DMS 273 (cell line): ENCODE measurements at regions not wholly inside any gene's neighbourhood (a gene's known extent, or its start where the extent isn't known, plus 50 kb on each side); places are given as distances from the start of the nearest gene placed in this dataset.

Experiments used
- DNase-seq: peaks from one replicate; lab custom pipeline; 2025; ENCODE audit not compliant: unreplicated experiment; lab: John Stamatoyannopoulos, UW

DNA sequence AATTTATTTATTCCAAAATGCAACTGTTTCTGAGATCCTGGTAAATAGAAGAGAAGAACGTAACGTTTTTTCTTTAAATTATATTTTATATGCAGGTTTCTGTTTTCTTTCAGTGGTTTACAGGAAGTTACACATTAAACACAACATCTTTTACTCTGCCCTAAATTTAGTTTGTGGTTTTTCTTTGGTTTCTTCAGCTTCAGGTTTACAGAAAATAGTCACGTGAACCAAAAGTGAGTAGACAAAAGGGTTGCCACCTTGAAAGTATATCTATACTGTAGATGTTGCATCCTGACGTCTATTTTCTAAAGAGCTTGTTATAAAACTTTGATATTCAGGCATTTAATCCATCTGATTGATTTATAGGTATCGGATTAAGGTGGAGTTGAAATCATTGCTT lies 1236.6 kb downstream of the MAT2B start:
- no peak for DNase-seq

DNA sequence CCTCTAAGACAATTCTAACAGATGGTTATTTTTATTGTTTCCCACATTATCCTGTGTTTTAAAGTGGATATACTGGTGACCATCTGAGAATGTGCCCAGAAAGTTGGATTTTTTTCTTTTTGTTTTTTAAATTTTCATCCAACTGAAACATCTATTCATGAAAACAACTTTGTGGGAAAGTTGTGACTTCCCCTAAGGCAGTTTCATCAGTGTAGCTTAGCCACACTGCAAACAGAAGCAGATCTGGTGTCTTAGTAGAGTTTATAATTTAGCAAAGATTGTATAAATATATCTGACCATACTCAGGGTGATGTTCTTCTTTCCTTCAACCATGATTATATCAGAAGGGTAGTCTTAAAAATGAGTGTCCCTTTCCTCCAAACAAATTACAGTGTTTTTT lies 1241.3 kb downstream of the MAT2B start:
- DNase-seq: no peak

DNA sequence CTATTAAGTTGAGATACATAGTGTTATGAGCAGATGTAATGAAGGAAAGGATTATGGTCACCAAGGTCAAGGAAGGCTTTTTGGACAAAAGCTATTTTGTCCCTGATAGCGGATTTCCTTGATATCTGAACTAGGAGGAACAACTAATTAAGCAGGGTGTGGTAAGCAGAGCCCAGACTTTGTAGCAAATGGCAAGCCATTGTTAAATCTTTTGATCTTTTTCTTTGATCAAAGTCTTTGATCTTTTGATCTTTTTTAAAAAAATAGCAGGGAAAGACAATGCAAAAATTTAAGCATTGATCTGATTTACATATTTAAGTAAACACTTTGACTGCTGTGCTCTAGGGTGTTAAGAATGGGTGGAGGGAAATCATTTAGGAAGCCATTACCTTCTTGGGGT lies 1242.0 kb downstream of the MAT2B start:
- no peak for DNase-seq

DNA sequence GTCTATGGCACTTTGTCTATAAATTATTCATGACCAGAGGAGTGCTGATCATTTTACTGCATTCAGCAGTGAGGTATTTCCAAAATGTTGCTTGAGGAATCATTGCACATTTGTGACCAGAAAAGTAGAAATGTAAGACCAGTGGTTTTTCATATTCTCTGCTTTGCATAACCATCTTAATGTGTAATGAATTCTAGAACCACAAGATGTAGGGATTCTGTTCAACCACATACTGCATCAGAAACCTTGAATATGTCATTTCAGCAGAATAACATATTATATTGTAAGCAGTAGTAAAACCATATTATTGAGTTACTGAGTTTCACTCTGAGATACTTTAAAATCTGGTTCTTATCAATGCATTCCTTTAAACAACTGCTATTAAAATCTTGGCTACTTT lies 1243.4 kb downstream of the MAT2B start:
- DNase-seq: no peak

DNA sequence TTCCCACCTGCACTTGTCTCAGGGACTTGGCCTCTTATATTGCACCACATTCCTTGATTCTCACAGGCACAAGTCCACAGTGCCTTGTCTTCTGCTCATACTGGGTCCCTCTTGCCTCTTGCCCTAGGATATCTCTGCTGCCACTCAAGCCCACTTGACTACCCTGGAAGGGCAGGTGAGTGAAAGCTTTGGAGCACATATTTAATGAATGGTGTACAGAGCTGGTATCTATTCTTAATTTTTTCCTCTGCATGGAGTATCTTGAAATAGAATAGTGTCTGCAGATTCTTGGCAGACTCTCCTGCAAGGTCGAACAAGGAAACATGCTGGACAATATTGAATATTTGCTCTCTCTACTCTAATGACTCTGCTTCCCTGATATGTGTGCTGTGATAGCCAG lies 1248.0 kb downstream of the MAT2B start:
- no peak for DNase-seq

DNA sequence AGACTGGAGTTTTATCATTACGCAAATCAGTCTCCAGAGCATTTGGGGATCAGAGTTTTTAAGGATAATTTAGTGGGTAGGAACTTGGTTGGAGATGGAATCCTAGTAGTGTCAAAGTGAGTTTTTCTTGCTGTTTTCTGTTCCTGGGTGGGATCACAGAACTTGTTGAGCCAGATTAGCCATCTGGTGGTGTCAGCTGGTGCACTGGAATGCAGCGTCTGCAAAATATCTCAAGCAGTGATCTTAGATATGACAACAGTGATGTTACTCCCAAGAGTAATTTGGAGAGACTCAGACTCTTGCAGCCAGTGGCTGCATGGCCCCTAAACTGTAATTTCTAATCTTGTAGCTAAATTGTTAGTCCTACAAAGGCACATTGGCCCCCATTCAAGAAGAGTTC lies 1257.8 kb downstream of the MAT2B start:
- DNase-seq: peak; percentile 36

DNA sequence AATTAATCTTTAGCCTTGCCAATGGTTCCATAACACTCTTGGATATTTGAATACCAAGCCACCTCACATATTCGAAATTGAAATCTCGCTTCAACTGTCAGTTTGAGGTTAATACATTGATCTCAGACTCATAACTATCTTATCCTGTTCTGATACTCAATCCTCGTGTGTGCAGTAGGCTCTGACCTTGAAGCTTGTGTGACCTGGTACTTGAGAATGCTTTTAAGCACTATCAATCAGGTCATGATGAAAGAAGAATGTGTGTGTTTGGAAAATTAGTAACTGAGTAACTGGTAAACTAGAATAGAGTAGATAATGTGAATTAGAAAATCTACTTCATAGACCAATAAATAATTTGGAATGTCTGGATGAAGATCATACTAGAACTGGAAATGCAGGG lies 1266.7 kb downstream of the MAT2B start:
- no peak for DNase-seq

DNA sequence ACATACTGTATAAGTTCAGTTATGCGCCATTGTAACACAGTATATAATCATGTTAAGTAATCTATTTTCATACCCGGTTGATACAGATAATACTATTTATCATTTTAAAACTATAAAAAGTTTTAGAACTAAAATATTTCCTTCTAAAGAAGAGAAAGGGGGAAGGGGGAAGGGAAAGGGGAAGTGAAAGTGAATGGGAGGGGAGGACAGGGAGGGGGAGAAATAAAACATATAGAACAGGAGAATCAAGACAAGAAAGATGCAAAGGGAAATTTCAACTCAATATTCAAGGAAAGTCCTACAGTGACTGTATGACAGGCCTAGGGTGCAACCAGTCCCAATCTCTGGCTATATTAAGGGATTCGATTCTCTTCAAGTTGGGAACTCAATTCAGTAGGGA lies 1278.8 kb downstream of the MAT2B start:
- no peak for DNase-seq

DNA sequence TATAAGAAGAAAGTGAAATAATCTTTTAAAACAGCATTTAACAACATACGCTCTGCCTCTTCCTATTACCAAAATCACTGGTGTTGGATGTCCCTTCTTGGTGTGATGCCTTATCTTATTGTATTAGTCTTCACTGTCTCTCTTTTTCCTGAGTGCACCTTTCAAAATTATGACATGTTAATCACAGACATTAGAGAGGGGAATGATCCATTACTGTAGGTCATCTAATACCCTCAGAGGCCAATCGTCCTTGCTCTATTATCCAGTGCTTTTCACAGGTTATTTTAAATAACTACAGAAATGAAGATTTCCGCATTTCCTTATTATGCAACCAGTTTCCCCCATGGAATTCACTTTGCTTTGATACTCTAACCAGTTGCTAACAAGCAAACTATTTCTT lies 1292.7 kb downstream of the MAT2B start:
- DNase-seq: no peak

DNA sequence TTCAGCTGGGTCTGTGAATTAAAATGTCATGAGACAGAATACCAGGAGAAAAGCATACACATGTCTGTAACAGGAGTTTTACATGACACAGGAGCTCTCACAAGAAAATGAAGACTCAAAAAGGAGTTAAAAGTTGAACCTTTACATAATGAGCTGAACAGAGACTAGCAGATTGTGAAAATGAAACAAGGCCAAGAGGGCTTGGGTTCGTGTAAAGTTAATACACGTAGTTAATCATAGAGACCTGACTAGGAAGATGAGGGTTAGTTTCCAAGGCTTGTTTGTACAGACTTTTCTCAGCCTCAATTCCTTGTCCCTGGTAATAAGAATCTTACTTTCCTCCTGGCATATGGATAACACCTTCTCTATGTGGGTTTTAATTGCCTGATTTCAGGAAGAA lies 1294.0 kb downstream of the MAT2B start:
- no peak for DNase-seq

DNA sequence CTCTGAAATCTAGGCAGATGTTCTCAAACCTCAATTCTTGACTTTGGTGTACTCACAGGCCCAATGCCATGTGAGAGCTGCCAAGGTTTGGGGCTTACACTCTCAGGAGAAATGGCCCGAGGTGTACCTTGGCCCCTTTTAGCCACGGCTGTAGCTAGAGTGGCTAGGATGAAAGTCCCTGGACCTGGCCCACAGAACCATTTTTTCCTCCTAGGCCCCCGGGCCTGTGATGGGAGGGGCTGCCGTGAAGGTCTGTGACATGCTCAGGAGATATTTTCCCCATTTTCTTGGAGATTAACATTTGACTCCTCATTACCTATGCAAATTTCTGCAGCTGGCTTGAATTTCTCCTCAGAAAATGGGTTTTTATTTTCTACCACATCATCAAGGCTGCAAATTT lies 1296.5 kb downstream of the MAT2B start:
- no peak for DNase-seq

DNA sequence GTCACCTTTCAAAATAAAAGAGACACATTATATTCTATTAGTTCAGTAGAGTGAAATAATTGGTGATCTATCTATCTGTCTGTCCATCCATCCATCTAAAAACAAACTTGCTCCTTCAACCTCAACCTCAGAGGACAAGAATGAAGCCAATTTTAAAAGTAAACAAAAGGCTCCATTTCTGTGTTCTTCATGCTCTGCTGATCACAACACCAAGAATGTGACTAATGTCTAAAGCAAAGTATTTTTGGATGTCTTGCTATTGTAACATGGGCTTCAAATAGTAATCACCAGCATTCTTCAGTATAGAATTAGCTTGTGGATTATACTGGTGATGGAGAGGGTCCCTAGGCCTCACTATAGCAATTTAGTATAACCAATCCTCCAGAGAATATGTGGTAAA lies 1304.4 kb downstream of the MAT2B start:
- no peak for DNase-seq

DNA sequence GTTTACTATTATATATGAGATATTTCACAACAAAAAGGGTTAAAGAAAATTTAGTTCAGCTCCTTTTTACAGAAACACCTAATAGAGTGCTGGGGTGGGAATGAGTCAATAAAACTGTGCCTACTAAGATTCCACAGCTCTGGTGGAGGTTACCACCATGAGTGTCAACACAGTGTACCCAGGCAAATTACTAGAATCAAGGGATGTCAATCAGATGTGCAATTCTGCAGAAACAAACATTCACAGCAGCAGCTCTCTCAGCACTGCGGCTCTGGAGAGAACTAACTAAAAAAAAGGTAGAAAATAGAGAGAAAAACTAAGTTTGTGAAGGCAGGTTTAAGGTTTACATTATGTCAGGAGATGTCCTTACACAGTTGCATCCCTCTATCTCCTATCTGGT lies 1313.0 kb downstream of the MAT2B start:
- DNase-seq: peak; percentile 4

DNA sequence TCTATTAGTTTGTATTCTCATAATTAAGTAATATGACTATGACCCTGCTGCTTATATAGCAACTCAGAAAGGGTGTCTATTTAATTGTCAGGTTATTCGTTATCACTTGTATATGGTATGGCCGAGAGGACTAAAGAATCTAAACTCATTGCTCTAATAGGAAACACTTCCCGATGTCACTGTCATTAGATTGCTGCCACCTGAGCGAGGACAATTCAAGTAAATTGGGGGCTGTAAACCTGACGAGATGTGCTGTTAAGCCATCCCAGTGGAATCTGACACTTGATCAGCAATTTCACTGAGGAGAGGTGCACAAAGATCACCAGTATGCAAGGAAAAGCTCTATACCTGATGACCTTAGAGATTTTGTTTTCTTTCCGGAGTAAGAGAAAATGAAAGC lies 1319.3 kb downstream of the MAT2B start:
- no peak for DNase-seq

DNA sequence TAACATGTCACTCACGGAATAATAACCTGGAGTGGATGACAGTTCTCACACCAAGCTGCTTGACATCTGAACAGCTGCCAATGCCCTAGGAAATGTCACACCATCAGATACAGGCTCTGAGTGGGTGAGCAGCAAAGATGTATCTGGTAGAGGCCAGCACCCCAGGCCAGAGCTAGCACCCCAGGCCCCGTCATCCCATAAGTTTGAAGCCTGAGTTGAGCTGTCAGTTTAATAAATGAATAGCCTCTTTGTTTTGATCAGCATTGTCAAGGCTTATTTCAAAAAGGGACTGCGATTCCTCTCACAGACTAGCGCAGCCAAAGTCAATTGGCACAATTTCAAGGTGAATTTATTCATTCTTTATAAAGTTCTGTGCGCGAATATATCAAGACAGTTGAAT lies 1327.1 kb downstream of the MAT2B start:
- DNase-seq: no peak

DNA sequence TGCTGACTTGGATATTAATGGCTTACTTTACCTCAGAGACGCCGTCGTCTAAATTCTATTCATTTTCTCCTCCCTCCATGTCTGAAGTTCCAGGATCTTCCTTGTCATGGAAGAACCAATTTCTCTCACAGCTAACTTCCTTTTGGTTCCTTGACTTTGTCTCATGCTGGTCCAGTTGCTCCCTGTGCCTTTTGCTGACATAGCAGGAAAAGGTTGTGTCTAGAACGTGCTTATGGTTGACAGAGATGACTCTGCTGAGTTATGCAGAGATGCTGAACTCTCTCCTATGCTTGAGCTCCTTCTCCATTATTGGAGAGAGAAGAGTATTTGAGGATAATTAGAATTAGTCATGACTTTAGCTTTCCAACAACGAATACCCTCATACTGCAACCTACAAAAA lies 1338.9 kb downstream of the MAT2B start:
- no peak for DNase-seq

DNA sequence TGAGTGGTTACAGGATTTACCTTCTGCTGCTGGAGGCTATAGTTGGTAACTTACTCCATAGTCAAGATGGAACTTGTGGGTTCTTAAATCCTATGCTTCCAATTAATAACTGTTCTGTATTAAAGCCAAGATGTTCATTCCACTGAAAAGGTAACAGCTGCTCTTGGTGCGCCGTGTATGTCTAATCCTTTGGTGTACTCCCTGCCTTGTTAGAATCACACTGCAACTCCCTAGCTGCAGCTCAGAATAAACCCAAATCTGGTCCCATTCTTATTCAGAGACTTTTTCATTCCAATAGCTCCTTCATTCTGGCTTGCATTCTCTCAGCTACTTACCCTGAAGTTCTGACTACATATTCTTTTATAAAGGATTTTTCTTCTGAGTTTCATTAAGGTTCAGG lies 1355.5 kb downstream of the MAT2B start:
- peak; percentile 32 for DNase-seq

DNA sequence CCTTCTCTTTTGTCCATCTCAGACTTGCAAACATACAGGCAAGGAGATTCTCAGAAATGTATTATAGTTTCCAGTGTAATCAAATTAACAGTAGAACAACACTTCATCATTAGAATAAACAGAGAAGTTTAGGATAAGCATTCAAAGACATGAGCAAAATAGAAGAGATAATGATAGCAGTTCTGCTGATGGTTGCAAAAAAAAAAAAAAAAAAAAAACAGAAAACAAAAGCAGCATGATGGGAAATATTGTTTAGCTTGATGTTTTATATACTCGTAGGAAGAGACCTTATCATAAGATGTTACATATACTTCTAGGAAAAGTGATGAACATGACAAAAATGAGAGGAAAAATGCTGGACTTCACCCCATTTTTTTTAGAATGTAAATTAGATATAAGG lies 1356.2 kb downstream of the MAT2B start:
- DNase-seq: no peak

DNA sequence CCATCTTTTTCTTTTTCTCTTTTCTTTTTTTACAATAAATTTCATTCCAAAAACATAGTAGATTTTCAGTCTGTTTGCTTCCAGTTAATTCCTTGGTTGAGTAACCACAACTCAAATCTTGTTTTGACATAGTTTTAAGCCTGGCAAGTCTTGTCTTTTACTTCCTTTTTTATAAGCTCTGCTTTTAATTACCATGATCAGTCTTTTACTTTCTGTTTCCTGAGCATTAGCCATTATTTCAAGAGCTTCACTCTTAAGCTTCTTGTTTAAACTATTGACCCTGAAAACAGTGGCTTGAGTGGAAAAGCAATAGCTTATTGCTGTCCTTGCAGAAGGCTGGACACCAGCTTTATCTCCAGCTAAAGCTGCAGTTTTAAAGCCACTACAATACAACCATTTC lies 1363.3 kb downstream of the MAT2B start:
- DNase-seq: no peak

DNA sequence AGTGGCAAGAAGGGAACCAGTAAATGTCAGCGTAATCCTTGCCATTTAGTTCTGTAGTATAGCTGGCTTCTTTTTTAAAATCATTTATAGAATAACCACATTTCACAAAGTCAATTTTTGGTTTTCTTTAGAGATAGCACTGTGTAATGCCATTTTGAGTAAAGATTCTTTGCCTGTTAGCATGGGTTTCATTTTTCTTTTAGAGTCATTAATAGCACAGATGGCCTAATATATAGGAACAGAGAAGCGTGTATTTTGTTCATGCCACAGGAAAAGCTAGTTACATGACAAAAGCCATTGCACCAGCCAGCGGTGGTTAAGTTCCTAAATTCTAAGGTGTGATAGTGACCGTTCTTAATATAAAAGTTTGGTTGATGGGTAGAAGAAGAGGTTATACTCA lies 1363.9 kb downstream of the MAT2B start:
- DNase-seq: no peak

DNA sequence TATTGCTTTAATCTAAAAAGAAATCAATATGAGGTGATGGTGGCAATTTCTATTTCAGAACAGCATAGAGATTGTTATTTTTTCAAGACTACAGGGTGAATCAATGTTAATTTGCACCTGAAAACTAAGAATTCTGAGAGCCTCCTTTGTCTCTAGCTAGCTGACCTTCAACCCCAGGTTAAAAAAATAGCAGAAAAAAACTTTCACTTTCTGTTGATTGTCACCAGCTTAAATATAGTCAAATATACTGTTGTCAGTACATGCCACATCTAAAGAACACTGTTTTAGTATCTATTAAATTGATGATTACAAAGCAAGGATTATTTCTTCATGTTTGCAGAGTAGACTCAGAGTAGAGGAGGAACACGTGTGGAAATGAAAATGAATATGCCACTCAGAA lies 1371.4 kb downstream of the MAT2B start:
- no peak for DNase-seq

DNA sequence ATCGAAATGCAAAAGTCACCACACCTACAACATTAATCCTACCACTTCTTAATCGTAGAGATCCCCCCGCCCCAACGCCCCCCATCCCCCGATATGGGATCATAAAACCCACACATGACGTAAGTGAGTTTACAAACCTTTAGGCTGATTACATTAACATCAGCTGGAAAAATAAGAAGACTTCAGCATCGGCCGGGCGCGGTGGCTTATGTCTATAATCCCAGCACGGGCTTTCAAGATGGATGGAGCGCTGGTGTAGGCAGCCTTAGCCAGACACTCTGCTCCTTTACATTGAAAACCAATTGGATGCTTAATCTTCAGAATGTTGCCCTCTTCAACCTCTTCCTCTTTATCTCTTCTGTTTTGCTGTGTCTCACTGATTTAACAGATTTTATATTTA lies 1376.0 kb downstream of the MAT2B start:
- DNase-seq: no peak

DNA sequence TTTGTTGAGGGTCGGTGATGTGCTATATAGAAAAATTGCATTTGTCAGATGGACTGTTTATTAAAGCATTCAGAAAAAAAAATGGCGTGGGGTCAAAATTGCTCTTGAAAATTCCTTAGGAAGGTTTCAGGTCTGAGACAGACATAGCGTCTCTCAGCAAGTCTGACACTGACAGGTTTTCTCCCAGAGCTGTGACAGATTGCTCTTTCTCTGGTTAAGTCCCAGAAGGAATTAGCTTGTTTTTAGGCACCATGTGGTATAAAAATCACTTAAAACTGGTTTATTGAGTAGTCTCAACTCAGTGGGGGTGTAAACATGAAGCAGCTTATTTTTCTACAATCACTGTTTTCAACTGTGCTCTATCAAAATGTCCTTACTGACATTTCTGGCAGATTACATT lies 1379.8 kb downstream of the MAT2B start:
- peak; percentile 7 for DNase-seq

DNA sequence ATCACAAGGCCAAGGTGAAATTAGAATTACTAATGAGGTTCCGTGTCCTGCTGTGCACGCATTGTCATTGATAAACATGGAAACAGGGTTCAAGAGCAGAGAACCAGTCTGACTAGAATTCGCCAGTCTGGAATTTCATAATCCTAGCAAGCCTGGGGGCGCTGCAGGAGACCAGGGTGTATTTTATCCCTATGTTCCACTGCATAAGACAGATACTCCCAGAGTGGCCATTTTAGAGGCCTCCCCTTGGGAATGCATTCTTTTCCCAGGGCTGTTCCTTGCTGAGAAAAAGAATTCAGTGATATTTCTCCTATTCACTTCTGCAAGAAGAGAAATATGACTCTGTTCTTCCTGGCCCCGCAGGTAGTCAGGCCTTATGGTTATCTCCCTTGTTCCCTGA lies 1387.7 kb downstream of the MAT2B start:
- peak; percentile 12 for DNase-seq
